Stimulated activated CD8-positive, alpha-beta memory T cell treated with anti-CD3 and anti-CD28 coated beads, Interleukin-4, amount 100 ng/mL, for 1 hour (primary cell): ENCODE measurements at regions not wholly inside any gene's neighbourhood (a gene's known extent, or its start where the extent isn't known, plus 50 kb on each side); places are given as distances from the start of the nearest gene placed in this dataset.

Experiments
- DNase-seq, 2 donors: peaks; one replicate each; pipeline ENCODE4 v3.0.0-alpha.2; 2020; ENCODE audit warnings: low read depth in 2 of 2, low spot score in 1 of 2

DNA sequence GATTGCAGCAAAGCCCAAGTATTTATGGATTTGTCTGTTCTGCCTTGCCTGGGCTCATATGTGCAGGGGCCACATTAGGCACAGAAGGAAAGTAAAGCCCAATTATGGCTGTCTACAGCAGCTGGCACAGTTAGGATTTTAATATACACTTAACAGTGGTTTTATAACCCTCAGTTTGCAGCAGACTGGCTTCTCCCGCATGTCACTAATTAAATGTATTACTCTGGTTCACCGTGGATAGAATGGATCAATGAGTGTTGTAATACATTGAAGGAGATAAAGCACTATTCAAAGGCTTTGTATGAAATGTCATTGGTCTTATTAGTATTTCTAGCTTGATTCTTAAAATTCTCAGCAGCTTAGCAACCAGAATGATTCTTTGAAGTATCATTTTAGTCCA is 320.2 kb downstream of the KCNS3 start:
- no peak for DNase-seq

DNA sequence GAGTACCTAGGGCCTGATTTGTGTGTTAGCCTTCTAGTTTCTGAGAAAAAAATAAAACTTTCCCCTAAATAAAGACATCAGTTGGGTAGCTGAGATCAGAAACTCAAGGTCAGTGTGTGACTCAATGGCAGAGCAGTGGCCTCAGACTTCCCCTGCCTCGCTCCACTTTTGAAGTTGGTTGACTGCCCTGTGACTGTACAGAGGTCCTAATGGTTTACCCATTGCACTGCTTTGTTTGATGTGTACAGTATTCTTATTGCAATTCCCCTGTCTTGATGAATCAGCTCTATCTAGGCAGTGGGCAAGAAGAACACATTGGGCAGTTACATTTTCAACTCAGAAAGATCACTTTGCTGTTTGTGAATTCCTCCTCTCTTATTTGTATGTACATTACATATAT is 315.7 kb downstream of the KCNS3 start:
- no peak for DNase-seq

DNA sequence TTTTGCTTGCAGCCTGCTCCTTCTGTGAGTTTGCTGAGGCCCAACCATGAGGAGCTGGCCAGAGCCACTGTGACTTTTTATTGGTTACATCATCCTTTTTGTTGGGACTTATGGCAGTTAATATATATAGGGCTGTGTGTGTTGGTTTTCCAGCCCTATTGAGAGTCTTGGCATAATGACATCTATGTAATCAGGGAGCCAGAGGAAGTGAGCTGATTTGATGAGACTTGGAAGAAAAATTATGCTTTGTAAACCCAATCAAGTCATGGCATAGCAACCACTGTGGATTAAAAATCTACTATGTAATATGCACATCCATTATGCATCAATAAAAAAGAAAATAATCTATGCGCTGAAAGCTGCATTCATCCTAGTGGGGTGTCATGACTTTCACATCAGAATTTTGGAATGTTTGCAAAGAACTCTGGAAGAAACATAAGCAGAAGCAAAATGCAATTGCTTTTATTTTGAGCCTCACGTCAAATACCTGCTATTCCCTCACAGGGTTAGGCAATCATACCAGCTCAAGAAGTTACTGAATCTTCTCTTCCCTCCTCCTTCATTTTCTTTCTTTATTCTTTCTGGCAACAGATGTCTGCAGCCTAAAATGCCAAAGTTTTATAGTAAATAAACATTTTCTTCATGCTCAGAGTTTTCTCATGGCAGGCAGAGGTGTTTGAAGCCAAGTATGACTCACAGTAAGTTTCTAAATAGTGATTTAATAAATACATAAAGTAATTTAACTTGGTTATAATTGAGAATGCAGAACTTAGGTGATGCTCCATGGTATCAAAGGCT is 308.5 kb downstream of the KCNS3 start:
- DNase-seq = no peak

DNA sequence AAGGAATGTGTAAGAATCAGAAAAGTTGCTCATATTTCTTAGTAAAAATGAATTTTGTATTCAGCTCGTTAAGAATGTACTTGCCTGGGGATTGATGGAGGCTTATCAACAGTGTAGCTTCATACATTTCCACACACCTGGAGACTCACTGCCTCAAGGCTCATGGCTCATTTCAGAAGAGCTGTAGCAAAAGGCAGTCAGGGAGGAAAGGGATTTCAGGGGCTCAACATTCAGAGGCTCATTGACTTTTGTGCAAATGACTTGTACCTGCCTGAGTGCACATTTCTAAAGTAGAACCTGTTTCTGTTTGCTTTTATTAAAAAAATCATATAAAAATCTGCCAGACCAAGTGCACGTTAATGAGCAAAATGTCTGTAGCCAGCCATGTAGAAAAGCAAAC is 304.4 kb downstream of the KCNS3 start:
- DNase-seq = no peak

DNA sequence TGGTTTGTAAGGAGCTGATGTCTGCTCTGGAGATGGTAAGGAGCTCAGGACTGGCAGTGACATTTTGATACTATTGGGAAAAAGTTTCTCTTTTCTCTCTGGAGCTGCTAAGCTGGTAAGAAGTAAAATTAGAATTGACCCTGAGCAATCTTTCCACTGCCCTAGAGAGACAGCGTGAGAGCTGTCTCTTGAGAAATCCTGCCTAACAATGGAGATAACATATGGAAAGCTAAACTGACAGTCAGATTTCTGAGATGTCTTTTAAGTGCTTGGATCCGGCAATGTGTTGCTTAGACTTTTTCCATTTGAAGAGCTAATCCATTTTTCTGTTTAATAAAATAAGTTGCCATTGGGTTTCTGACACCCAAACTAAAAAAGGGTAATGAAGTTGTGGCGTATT is 302.4 kb downstream of the KCNS3 start:
- no peak for DNase-seq

DNA sequence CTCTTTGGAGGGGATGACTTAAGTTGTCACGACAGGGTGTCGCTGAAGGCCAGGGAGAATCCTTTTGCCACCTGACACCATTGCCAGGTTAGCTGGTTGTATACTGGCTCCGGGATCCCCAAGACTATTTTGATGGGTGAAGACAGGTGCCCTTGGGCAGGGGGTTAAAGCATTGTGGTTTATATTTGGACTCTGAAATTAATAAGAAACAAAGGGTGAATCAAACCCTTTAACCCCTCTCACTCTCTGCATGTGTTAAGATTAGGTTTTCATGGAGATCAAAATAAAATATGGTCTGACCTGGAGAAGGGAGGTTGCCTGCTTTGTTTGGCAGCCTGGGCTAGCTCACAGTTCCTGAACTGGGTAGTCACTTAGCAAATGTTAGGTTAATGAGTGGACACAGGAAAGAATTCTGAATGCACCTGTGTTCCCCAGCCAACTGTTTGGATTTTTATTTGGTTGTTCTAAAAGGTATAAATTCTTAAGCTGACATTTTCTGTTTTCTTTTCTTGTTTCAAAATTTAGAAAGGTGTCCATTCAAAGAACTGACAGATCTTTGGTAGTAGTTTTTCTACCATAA is 301.7 kb downstream of the KCNS3 start:
- no peak for DNase-seq

DNA sequence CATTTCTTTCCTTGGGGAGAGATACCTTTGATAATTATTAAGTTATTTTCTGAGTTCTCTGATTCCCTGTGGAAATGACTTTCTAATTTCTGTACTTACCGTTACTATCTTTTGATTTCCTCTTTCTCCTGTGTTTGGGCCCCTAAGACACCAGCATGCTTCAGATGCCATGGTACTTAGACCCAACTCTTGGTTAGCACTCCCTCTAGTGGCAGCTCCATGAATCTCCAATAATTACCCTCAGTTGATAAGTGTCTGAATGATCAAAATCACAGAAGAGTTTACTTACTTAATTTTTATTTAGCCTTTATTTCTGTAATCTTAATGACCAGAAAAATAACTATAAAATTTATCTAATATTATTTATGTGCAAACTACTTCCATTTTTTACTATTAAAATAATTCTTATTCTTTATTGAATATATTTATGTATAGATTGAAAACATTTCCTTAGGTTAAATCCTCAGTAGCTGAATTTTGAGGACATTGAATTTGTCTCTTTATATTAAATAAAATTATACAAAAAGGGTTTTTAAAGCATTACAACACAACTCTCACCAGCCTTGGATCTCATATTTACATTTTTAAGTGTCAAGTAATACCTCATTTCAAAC is 300.4 kb downstream of the KCNS3 start:
- DNase-seq = no peak

DNA sequence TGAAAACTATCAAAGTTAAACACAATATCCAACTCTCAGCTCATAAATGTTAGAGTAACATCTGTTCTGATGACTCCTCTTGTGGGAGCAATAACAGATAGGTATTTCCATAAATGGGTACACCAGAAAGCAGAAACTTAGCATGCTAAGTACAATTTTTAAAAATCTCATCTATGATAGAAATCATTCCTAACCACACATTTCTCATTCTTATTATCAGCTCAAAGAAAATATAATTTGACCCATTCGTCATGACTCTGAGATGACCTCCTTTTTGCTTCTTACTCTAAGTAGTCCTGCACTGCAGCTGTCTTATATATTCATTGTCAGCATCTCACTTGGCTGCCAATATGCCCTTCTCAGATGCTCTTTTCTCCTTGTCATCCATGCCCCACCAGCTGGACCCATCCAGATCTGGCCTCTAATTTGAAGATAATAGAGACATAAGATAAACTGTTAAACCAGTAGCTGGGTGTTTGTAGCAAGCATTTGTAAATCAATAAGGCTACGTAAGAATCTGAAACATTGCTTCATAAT is 298.3 kb downstream of the KCNS3 start:
- DNase-seq = no peak

DNA sequence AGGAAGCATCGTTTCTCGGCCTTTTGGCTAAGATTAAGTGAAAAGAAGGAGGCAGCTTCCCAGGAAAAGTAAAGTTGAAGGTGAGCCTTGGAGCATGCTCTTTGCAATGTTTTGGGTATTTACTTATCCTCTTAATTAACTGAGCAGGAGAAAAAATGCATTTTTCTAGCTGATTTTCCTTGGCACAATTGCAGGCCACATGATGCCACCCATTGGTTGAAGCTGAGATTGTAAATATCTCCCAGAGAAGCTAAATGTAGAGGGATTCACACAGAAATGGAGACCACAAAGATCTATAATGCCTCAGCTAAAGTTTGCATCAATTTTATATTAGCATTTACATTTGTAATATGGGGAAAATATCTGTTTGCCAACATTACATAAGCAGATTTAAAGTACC is 294.1 kb downstream of the KCNS3 start:
- no peak for DNase-seq

DNA sequence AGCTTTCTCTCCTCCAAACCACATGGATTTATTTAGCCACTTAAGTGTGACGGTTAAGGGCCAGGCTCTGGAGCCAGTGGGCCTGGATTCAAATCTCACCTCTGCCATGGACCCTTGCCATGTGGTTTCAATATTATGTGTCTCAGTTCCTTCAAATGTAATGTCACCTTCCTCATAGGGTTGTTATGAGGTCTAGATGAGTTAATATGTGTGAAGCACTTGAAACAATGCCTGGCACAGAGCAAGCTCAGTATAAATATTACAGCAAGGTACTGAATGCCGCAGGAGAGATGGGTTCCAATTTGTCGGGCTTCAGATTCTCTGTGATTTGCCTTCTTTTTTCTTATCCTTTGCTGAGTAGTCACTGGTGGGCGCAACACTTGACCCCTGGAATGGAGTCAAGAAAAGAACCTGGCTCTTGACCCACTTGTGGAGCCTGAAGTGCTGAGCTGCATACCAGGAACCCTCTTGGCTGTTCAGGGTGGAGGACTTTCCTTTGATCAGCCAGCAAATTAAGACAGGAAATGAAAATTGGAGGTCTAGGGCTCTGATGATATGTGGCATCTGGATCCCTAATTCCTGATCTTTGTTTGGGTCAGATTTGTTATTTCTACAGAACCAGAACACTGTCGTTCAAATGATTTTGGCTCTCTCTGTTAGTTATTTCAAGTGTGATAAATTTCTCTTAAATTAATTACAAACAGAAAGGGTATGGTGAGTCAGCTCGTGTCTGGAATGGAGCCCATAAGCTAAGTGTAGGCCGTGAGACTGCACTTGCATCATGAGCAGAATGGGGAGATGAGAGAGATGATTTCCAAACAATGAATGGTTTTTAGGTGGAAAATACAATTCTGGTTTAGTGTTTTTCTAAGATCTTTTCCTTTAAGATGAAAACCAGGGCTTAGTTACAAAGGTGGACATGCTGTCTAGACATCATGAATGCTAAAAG is 293.0 kb downstream of the KCNS3 start:
- DNase-seq = no peak

DNA sequence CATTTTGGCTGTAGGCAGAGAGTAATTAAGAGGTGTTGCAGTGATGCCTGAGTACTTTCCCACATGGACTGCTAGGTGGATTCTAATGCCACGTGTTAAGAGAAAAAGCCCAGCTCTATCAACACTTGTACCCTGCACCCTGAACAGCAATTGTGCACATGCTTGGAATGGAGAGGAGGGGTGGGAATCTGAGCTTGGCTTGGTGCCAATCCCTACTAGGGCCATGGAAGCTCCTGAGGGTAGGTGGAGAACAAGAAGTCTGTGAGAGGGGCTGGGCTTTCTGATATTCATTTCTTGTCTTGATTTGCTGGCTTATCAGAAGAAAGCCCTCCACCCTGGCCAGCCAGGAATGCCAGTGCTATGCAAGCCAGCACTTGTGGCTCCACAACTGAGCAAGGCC is 292.2 kb downstream of the KCNS3 start:
- DNase-seq = no peak

DNA sequence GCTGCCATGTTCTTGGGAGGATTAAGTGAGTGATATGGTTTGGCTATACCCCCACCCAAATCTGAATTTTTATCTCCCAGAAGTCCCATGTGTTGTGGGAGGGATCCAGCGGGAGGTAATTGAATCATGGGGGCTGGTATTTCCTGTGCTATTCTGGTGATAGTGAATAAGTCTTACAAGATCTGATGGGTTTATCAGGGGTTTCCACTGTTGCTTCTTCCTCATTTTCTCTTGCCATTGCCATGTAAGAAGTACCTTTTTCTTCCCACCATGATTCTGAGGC is 291.4 kb downstream of the KCNS3 start:
- no peak for DNase-seq

DNA sequence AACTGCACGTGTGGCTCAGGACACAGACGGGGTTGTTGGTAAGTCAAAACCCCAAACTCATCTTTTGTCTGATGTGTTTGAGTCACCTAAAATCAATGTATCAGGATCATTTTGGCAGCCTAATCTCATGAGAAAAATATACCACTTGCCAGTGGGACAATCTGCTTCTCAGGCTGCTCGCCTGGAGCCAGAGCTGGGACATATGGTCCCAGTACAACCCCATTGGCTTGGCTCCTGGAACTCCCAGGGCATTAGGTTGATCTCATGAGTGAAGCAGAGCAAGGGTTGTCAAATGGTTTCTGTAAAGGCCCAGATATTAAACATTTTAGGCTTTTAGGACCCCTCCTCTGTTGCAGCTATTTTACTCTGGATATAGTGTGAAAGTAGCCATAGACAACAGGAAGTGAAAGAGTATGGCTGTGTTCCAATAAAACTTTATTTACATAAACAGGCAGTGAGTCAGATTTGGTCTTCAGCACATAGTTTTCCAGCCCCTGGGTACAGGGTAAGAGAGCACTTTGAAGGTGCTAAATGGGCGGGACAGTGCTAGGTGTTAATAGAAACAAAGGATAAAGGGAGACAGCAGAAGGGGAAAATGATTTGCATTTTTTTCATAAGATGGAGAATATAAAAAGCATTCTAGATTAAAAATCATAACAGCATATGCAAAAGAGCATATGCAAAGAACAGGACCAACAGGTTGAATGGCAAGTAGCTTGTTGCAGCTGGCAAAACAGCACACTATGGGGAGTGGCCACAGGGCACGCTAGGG is 290.8 kb downstream of the KCNS3 start:
- no peak for DNase-seq

DNA sequence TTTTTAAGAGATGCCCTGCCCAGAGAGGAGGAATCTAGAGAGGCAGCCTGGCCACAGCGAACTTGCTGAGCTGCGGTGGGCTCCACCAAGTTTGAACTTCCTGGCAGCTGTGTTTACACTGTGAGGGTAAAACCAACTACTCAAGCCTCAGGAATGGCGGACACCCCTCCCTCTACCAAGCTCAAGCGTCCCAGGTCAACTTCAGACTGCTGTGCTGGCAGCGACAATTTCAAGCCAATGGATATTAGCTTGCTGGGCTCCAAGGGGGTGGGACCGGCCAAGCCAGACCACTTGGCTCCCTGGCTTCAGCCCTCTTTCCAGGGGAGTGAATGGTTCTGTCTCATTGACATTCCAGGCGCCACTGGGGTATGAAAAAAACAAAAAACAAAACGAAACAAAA is 289.4 kb downstream of the KCNS3 start:
- no peak for DNase-seq

DNA sequence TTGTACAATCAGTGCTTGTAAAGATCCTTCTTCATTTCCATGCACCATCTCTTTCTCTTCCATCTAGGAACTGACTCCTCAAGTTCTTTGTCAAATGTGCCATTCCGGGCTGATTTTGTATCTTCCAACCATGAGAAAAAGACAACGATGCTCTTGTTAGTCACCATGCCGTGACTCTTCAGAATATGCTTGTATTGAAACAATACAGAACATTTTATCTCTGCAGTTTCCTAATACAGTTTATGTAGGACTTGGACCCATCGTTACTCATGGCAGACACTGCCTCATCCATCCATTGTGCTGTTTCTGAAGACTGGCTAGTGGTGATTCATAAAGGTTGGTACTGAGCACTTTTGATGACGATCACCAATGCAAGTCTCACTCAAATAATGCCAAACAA is 283.2 kb downstream of the KCNS3 start:
- DNase-seq = no peak

DNA sequence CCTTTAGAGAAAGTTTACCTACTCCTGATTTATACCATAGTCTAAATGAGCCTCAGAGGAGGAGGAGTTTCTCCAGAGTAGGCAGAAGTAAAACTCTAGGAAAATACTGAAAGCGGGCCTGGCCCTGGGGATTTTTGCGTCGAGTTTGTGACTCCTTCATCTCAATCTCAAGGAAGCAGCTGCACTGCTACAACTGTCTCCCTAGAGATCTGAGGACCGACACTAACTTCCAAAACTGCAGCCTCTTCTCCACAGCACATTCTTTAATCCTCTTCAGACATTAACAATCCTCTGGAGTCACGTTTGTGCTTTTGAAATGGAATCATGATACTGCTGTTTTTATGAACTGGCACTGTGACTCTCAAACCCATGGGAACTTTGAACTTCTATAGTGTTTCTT is 281.4 kb downstream of the KCNS3 start:
- no peak for DNase-seq

DNA sequence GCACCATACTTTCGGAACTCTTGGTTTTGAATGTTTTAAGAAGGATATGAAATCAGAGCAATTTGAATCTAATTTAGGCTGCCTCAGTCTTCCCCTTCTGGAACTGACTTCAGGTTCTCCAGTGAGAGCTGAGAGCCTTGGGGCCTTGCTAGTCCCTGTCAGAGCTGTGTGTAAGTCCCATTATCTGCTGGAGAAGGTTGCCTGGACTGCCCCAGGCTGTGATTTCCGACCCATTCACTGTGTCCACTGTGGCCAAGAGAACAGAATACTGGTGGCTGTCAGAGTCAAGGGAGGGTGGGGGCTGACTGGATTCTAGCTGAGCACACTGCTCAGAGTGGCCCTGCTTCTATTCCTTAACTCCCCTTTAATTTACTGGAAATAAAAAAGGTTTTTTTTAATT is 278.0 kb downstream of the KCNS3 start:
- DNase-seq = no peak

DNA sequence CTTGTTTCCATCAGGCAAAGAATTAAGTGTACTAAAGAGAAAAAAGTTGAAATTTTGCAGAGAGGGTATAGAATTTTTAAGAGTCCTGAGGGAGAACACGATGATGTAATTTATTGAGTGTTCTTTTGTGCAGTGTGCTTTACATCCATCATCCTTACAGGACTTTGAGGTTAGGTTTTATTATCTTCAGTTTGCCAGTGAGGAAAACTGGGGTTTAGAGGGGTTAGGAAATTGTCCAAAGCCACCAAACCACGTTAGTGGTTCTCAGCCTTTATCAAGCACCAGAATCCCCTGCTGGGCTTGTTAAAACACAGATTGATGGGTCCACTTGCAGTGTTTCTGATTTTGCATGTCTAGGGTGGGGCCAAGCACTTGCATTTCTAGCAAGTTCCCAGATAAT is 277.5 kb downstream of the KCNS3 start:
- DNase-seq = no peak

DNA sequence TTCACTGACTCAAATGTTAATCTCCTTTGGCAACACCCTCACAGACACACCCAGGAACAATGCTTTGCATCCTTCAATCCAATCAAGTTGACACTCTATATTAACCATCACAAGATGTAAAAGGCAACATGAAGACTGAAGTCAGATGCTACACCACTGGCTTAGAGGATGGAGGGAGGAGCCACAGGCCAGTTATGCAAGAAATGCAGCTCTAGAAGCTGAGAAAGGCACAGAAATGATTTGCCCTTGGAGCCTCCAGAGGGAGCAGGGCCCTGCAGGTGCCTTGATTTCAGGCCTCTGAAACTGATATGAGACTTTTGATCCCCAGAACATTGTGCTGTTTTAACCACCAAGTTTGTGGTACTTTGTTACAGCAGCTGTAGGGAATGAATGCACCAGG is 276.3 kb downstream of the KCNS3 start:
- DNase-seq = no peak

DNA sequence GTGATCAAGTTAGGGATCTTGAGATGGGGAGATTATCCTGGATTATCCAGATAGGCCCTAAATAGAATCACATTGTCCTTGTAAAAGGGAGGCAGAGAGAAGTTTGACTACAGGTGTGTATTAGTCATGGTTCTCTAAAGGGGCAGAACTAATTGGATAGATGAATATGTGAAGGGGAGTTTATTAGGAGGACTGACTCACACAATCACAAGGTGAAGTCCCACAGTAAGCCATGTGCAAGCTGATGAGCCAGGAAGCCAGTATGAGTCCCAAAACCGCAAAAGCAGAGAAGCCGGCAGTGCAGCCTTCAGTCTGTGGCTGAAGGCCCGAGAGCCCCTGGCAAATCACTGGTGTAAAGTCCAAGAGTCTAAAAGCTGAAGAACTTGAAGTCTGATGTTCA is 275.8 kb downstream of the KCNS3 start:
- no peak for DNase-seq

DNA sequence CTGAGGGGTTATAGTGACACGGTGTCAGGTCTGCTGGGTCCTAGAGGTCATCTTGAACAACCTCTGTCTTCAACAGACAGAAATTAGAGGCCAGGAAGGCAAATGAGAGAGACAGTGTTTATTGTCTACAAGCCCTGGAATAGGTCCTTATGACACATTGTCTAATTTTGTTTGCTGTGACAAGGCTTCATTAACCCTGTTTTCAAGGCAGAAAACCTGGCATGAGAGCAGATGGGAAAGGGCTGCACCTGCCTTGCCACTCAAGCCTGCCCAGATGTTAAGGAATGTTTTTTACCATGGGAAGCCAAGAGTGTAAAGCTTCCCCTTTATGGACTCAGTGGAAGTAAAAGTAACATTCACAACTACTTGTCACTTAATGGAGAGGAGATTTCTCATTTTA is 275.3 kb downstream of the KCNS3 start:
- DNase-seq = no peak
